GF-D8 (cell line): ENCODE measurements at regions not wholly inside any gene's neighbourhood (a gene's known extent, or its start where the extent isn't known, plus 50 kb on each side); places are given as distances from the start of the nearest gene placed in this dataset.
"Not testable (repeated sequence)": the region's sequence is repeated elsewhere in the genome, so short reads cannot be mapped to it uniquely, and the experiment has no call there.

Source experiments
- DNase-seq: peaks from one replicate; lab custom pipeline; 2025; lab: John Stamatoyannopoulos, UW

GRCh38 chr10:83760142-83760541 lies 379.2 kb upstream of the GHITM start:
- DNase-seq: no peak

GRCh38 chr10:83764666-83765065 lies 374.6 kb upstream of the GHITM start:
- DNase-seq: no peak

DNA sequence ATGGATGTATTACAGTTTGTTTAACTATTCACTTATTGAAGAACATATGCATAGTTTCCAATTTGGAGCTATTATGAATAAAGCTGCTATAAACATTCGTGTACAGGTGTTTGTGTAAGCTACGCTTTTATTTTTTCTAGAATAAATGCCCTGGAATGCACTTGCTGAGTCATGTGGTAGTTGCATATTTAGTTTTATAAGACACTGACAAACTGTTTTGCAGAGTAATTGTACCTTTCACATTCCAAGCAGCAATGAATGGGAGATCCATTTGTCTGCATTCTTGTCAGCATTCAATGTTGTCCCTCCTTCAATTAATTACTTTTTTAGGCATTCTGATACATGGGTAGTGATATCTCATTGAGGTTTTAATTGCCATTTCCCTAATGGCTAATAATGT lies 373.6 kb upstream of the GHITM start:
- DNase-seq: no peak

GRCh38 chr10:83769281-83769820 lies 370.0 kb upstream of the GHITM start:
- DNase-seq: no peak

- not testable (repeated sequence) for DNase-seq
These were observed 352.6 kb upstream of the GHITM start for GRCh38 chr10:83786701-83787100.

GRCh38 chr10:83801983-83802382 lies 337.3 kb upstream of the GHITM start:
- no peak for DNase-seq

DNA sequence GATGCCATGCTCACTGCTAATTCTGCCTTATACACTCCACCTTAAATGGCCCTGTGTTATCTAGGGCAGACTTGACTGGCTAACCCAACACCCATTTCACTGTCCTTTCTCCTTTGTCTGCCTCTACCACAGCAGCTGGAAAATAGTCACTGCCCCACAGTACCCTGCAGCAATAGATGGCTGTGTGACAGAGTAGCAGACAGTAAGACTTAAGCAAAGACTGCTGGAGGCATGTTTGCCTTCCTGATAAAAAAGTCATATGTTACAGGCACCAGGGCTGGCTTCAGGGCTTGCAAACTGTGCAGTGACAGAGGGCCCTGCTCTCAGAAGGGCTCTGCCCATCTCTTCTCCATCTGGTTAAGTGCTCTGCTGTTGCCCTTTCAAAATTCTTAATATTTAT lies 332.6 kb upstream of the GHITM start:
- DNase-seq: no peak

GRCh38 chr10:83809001-83809400 lies 330.3 kb upstream of the GHITM start:
- DNase-seq: no peak

DNA sequence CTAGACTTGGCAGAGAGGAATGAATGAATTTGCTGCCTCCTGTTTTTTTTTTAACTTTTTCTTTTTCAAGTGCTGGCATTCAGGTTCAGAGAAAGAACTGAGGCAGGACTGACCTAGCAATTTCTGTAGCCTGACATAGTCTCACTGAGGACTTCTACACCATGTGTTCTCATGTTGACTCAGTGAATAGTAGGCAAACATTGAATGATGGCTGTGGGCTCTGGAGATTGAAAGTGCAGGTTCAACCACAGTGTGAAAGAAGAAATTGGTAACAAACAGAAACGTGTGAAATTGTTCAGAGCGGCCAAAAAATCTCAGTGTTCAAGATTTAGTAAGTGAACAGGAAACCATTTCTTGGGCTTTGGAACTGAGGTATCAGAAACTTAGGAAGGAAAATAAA lies 322.4 kb upstream of the GHITM start:
- DNase-seq: no peak

DNA sequence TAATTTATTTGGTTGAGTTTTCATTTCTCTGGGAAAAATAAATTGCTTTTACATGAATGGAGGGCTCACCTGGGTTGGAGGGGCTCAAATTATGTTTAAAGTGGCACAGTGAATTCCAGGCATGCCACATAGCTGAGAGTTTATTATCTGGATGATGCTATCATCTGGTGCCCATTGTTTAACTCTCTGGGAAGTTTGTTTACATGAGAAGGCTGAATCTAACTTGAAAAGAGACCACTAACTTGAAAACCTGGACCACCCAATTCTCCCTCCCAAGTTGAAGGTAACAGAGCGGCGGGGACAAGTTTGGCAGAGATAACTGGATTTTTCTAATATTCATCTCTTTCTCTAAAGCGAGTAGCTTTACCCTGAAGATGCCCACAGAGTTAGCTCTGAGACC lies 321.5 kb upstream of the GHITM start:
- DNase-seq: no peak

GRCh38 chr10:83819609-83820008 lies 319.7 kb upstream of the GHITM start:
- no peak for DNase-seq

DNA sequence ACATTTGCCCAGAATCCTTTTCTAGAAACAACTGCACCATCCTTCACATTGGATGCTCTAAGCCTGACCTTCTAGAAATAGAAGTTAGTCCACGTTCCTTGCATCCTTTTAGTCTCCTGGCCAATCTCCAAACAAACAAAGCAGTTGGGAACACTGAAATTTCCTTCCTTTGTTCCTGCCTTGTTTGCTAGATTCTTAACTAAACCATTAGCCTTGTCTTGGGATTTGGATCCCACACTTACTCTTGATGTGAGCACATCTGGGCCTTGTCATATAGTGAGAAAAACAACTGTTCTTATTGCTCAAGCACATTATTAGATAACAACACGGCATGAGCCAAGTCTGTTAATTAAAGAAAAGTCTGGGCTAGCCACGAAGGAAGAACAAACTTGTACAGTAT lies 319.3 kb upstream of the GHITM start:
- DNase-seq: no peak

- no peak for DNase-seq
These were observed 315.2 kb upstream of the GHITM start for GRCh38 chr10:83824099-83824498.

DNA sequence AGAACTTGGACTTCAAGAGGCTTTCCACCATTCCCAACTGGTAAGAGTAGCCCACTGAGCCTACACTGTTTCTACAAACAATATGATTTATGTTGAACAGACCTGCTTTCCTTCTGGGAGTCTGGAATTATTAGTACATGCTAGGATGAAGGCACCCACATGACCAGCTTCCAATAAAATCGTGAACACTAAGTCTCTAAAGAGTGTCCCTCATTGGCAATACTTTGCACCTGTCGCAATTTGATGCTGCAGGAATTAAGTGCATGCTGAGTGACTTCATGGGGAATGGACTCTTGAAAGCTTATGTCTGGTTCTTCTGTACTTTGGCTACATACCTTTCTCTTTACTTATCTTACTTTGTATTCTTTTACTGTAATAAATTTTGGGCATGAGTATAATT lies 305.2 kb upstream of the GHITM start:
- no peak for DNase-seq

GRCh38 chr10:83835945-83836745 lies 303.2 kb upstream of the GHITM start:
- no peak for DNase-seq

GRCh38 chr10:83848677-83849076 lies 290.6 kb upstream of the GHITM start:
- no peak for DNase-seq

DNA sequence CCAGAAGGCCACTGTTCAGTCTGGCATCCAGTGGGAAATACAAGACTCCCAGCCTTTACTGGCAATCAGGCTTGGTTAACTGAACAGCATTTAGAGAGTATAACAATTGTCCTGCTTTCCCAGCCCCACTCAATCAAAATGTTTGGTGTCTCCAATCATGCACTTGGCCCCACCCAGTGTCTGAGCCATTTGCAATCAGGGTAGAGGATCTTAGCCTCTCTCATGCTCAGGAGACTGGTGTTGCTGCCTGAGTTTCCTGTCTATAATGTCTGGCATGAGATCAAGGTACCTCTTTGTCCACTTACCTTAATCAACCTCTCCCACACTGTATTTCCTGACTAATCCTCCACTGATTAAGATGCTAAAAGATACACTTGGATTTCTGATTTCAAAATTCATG lies 290.2 kb upstream of the GHITM start:
- no peak for DNase-seq

GRCh38 chr10:83852146-83852545 lies 287.2 kb upstream of the GHITM start:
- DNase-seq: no peak

- no peak for DNase-seq
These were observed 276.6 kb upstream of the GHITM start for GRCh38 chr10:83862723-83863122.

GRCh38 chr10:83863283-83863966 lies 275.9 kb upstream of the GHITM start:
- DNase-seq: no peak

DNA sequence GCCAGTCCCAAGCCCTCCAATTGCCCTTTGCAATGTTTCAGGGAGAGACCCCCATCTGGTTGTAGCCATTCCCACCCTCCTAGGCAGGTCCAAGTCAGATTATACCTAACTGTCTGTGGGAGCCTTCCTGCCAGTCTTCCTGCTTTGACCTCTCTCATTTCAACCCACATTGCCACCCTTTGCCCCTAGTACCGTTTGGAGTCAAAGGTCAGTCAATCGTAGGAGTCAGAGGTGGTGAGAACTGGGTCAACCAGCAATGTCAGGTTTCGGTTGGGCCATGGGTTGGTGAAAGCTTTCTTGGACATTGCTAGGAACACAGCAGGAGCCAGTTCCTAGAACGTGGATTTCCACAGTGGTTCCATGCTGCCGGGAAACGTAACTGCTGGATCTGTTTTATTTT lies 269.4 kb upstream of the GHITM start:
- no peak for DNase-seq

DNA sequence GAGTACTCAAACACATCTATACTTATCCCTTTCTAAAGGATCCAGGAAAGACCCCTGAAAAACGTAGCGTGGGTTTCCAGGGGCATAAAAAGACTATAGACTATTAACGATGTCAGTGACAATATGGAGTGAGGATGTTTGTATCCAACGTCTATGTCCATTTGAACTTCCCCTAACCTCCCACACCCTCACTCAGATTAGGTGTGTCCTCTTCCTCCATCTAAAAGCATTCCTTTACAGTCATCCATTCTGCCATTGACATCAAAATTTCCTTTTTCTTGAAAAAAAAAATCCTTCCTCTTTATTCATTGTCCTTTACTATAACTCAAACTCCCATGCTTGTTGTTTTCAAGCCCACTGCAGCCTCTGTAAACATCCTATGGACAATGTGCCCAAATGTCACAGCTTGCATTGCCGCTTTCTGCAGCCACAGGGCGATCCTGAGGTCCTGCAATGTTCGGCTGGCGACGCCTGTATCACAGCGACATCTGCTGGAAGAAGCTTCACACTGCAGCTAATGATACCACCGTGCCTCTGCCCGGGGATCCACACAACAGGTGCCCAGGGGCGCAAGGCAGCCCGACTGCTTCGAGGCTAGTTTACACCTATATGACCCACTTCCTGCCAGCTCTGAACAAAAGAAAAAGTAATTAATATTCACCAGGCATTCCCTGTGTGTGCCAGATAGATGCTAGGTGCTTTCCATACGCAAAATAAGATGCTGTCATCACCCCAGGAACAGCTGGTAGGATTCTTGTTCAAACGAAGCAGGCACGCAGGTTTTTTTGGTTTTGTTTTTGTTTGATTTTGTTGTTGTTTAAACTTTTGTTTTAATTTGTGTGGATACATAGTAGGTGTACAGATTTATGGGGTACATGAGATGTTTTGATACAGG lies 267.9 kb upstream of the GHITM start:
- no peak for DNase-seq
